ENCODE measurements at regions not wholly inside any gene's neighbourhood (a gene's known extent, or its start where the extent isn't known, plus 50 kb on each side); places are given as distances from the start of the nearest gene placed in this dataset.

DNA sequence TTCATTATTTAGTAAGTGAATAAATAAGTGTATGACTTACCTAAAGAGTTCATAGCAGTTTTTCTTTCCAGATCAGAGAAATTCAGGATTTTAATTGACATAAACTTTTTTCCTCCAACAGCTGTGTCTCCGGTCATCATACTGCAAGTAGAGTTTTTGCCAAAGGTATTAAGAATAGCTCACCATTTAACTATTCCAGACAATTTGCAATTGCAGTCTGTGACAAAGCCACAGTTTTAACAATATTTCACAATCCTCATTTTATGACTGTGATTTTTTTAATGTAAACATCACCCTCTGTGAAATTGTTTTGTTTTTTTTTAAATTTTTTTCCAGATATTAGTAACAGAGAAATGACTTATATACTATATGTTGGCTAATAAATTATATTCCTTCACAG is 199.1 kb downstream of the TRIB2 start:
- Histone ChIP-seq H3K36me3 (ENCODE audit: control insufficient read depth in 2 of 4, insufficient read depth in 4 of 4, low read length in 3 of 4) (no peaks in the 10 kb centered on the region), H2BK120ac (replicated peaks; ENCODE audit: low read depth, low read length) (no peak overlapping the region), H3K4me2 (ENCODE audit: insufficient read depth in 1 of 2, low read depth in 2 of 2, low read length in 2 of 2) (no peak overlapping the region), H4K5ac (ENCODE audit: insufficient read length, low read depth, low read length) (no peak overlapping the region), H2AFZ (ENCODE audit: low read length) (no peak overlapping the region), H3K9me3 (ENCODE audit: insufficient read depth in 2 of 2, low read depth in 1 of 2, low read length in 1 of 2) (no peaks in the 10 kb centered on the region), H3K4me3 (ENCODE audit: extremely low read depth in 1 of 4, insufficient read depth in 2 of 4, low read depth in 3 of 4, low read length in 4 of 4) (no peak overlapping the region), H3K27ac (ENCODE audit: low read depth, low read length) (no peak overlapping the region), H3K4me1 (replicated peaks in 1 of 4; ENCODE audit: control insufficient read depth in 3 of 4, insufficient read depth in 4 of 4, low read length in 3 of 4) (no peaks in the 10 kb centered on the region), H3K14ac (ENCODE audit: insufficient read length) (no peak overlapping the region), H3K27me3 (replicated peaks in 1 of 4; ENCODE audit: control insufficient read depth in 3 of 4, extremely low read depth in 1 of 4, insufficient read depth in 3 of 4, low read length in 3 of 4) (no peaks in the 10 kb centered on the region), H2BK12ac (ENCODE audit: low read depth, low read length) (no peak overlapping the region), H2BK5ac (ENCODE audit: low read depth, low read length) (no peak overlapping the region), H3K79me1 (ENCODE audit: low read depth, low read length) (no peaks in the 10 kb centered on the region), H3K79me2 (ENCODE audit: control insufficient read depth in 1 of 2, insufficient read depth in 2 of 2, low read length in 2 of 2) (no peaks in the 10 kb centered on the region), H2BK20ac (ENCODE audit: low read length) (no peak overlapping the region), H3K18ac (ENCODE audit: extremely low read depth, low read length) (no peak overlapping the region), H3K4ac (replicated peaks; ENCODE audit: insufficient read length, low read depth, low read length) (no peak overlapping the region), H4K20me1 (replicated peaks in 1 of 2; ENCODE audit: control insufficient read depth in 1 of 2, insufficient read depth in 2 of 2, low read length in 2 of 2) (no peaks in the 10 kb centered on the region), H2BK15ac (ENCODE audit: low read length) (no peak overlapping the region), H3K23me2 (ENCODE audit: low read depth, low read length) (no peaks in the 10 kb centered on the region), H3K23ac (ENCODE audit: insufficient read length) (no peak overlapping the region), H3K9ac (replicated peaks in 1 of 4; ENCODE audit: extremely low read depth in 1 of 4, low read depth in 3 of 4, low read length in 3 of 4) (no peak overlapping the region), H3K56ac (replicated peaks; ENCODE audit: insufficient read length, low read depth, low read length) (no peak overlapping the region), H4K8ac (ENCODE audit: extremely low read depth, insufficient read depth, low read length) (no peak overlapping the region), H2AK5ac (ENCODE audit: low read depth, low read length) (no peak overlapping the region), H4K91ac (replicated peaks; ENCODE audit: insufficient read length, low read length) (no peak overlapping the region)
- POLR2A ChIA-PET (ENCODE audit: partially characterized antibody) = no interaction called here
- FAIRE-seq (no peak), DNase-seq (ENCODE audit: low read depth in 1 of 2, low spot score in 2 of 2) (no peak)
- 93% methylated on average over 1 of the region's 1 CpG; no CpG with 5 or more reads in 1 of the 2 experiments for WGBS, 2 experiments (ENCODE audit: extremely low coverage in 1 of 2, insufficient coverage in 1 of 2, insufficient read length in 1 of 2, insufficient replicate concordance in 2 of 2, low coverage in 1 of 2, low lambda C conversion rate in 2 of 2, missing lambda C conversion rate in 1 of 2)
- TF ChIP-seq CTBP2 (IDR thresholded peaks at IDR 0.05; ENCODE audit: borderline replicate concordance, insufficient read depth, insufficient read length, low read length) = no peak
- no peak for TF ChIP-seq SRF (IDR thresholded peaks at IDR 0.05; ENCODE audit: low read depth, low read length)
- no peak for TF ChIP-seq JUN (IDR thresholded peaks at IDR 0.05; ENCODE audit: low read depth, low read length)
- no peak for TF ChIP-seq CHD2 (IDR thresholded peaks at IDR 0.05; ENCODE audit: low read length)
- no peak for TF ChIP-seq RBBP5 (IDR thresholded peaks at IDR 0.05; ENCODE audit: borderline replicate concordance, low read depth, low read length)
- no peak for TF ChIP-seq EZH2 (IDR thresholded peaks at IDR 0.05; ENCODE audit: low read depth, low read length, severe bottlenecking)
- TF ChIP-seq SUZ12 (IDR thresholded peaks at IDR 0.05; ENCODE audit: low read length) = no peak
- no peak for TF ChIP-seq GTF2F1 (IDR thresholded peaks at IDR 0.05; ENCODE audit: borderline replicate concordance, low read depth, low read length)
- TF ChIP-seq SIX5 (IDR thresholded peaks at IDR 0.05; ENCODE audit: low read depth, low read length) = no peak
- no peak for TF ChIP-seq HDAC2 (IDR thresholded peaks at IDR 0.05; ENCODE audit: borderline replicate concordance in 1 of 2, low read depth in 2 of 2, low read length in 2 of 2)
- no peak for TF ChIP-seq SAP30 (IDR thresholded peaks at IDR 0.05; ENCODE audit: insufficient read depth, insufficient replicate concordance, low read length)
- no peak for TF ChIP-seq TBP (IDR thresholded peaks at IDR 0.05; ENCODE audit: low read depth, low read length)
- CTCF ChIA-PET (ENCODE audit: partially characterized antibody) = interaction anchor here (1.0 kb wide), 1 partner anchor 15 kb away, joined by 3 read pairs; no protein-coding TSS in a partner anchor

Measured in H1 (cell line).